Testis (tissue), 2 donors: ENCODE measurements at regions not wholly inside any gene's neighbourhood (a gene's known extent, or its start where the extent isn't known, plus 50 kb on each side); places are given as distances from the start of the nearest gene placed in this dataset.

ENCODE experiments used
- CTCF ChIP-seq, 3 experiments: fragments of 450-650 bp in 2 of 3; fragments of 200-600 bp in 1 of 3; sonication (generic) in 1 of 3; IDR thresholded peaks; one replicate each; pipeline ENCODE4 v1.5.1; 2016 to 2019; ENCODE audit warnings: antibody characterized with exemption in 3 of 3, mild to moderate bottlenecking in 2 of 3, moderate library complexity in 1 of 3
- POLR2A ChIP-seq: fragments of 450-650 bp; IDR thresholded peaks from one replicate; pipeline ENCODE4 v1.6.1; 2017; ENCODE audit warnings: antibody characterized with exemption, mild to moderate bottlenecking, moderate library complexity

- no peak for TF ChIP-seq POLR2A
- no peak for TF ChIP-seq CTCF (IDR thresholded peaks at IDR 0.05)
Measured at GRCh38 chr14:97695456-97695981, 898.3 kb downstream of the VRK1 start.
